Upper lobe of right lung (tissue), 1 donor: ENCODE measurements at regions not wholly inside any gene's neighbourhood (a gene's known extent, or its start where the extent isn't known, plus 50 kb on each side); places are given as distances from the start of the nearest gene placed in this dataset.
"Not testable (repeated sequence)": the region's sequence is repeated elsewhere in the genome, so short reads cannot be mapped to it uniquely, and the experiment has no call there.

Experiments used
- ATAC-seq: fragments of 200-7000 bp; cut with Tn5 transposase; one replicate; pipeline ENCODE4 v1.9.1; 2020; ENCODE audit warnings: mild to moderate bottlenecking, moderate library complexity
- DNase-seq: peaks from one replicate; pipeline ENCODE4 v3.0.0-alpha.2; 2020
- H3K27ac ChIP-seq: fragments of 200-600 bp; one replicate; pipeline ENCODE4 v1.8.0; 2022
- H3K27me3 ChIP-seq: fragments of 200-600 bp; one replicate; pipeline ENCODE4 v1.8.0; 2022; ENCODE audit warnings: mild to moderate bottlenecking
- H3K36me3 ChIP-seq: fragments of 200-600 bp; one replicate; pipeline ENCODE4 v1.8.0; 2022
- H3K4me1 ChIP-seq: fragments of 200-600 bp; one replicate; pipeline ENCODE4 v1.8.0; 2022
- H3K4me3 ChIP-seq: fragments of 200-600 bp; one replicate; pipeline ENCODE4 v1.8.0; 2022; ENCODE audit warnings: mild to moderate bottlenecking
- H3K9me3 ChIP-seq: fragments of 200-600 bp; one replicate; pipeline ENCODE4 v1.8.0; 2022
- intact Hi-C: fragments of 100-400 bp; cut with DNase I; formaldehyde crosslinking; loops from one replicate; pipeline ENCODE4 v1.11.0; 2022
- TF ChIP-seq, protein P1 (sequence below): fragments of 200-600 bp; IDR thresholded peaks from one replicate; pipeline ENCODE4 v1.8.0; 2022; ENCODE audit warnings: antibody characterized with exemption
- donor health status: DM: no; HTN: yes; CAD: no; lungs with severe emphysema.

DNA sequence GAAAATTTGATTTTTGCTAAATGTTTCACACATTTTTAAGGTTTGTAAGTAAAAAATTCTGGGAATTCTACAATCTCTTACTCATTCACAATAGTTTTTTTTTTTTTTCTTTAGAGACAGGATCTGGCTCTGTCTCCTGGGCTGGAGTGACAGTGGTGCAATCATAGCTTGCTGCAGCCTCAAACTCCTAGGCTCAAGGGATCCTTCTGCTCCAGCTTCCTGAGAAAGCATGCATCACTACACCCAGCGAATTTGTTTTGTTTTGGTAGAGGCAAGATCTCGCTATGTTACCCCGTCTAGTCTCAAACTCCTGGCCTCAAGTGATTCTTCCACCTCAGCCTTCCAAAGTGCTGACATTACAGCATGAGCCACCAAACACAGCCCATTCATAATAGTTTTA is 232.8 kb downstream of the GJA1 start:
- Histone ChIP-seq H3K9me3 (no peaks in the 10 kb centered on the region), H3K36me3 (no peaks in the 10 kb centered on the region), H3K27ac (no peak overlapping the region), H3K4me1 (peaks cover 3% of the 10 kb centered on the region), H3K27me3 (no peaks in the 10 kb centered on the region), H3K4me3 (no peak overlapping the region)
- ATAC-seq (no peak), DNase-seq (no peak)
- intact Hi-C loops = no loop called here
- TF ChIP-seq, protein P1, sequence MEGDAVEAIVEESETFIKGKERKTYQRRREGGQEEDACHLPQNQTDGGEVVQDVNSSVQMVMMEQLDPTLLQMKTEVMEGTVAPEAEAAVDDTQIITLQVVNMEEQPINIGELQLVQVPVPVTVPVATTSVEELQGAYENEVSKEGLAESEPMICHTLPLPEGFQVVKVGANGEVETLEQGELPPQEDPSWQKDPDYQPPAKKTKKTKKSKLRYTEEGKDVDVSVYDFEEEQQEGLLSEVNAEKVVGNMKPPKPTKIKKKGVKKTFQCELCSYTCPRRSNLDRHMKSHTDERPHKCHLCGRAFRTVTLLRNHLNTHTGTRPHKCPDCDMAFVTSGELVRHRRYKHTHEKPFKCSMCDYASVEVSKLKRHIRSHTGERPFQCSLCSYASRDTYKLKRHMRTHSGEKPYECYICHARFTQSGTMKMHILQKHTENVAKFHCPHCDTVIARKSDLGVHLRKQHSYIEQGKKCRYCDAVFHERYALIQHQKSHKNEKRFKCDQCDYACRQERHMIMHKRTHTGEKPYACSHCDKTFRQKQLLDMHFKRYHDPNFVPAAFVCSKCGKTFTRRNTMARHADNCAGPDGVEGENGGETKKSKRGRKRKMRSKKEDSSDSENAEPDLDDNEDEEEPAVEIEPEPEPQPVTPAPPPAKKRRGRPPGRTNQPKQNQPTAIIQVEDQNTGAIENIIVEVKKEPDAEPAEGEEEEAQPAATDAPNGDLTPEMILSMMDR = no peak

DNA sequence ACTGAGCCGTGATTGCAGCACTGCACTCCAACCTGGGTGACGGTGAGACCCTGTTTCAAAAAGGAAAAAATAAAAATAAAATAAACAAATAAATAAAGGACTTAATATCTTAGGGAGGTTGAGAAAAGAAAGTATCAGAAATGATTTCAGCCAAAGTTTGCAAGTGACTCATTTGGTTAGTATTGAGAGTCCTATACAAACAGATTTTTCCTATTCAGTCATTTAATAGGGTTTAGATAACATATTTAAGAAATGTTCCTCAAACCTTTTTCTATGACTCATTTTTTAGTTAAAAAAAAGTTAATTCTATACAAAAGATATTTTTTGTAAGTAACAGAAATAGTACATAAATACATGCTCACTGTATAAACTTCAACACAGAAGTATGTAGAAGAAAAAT is 235.1 kb downstream of the GJA1 start:
- no peak overlapping the region for H3K27ac ChIP-seq
- H3K4me1 ChIP-seq = peaks cover 3% of the 10 kb centered on the region
- DNase-seq = no peak
- H3K27me3 ChIP-seq = no peaks in the 10 kb centered on the region
- H3K36me3 ChIP-seq = no peaks in the 10 kb centered on the region
- no peaks in the 10 kb centered on the region for H3K9me3 ChIP-seq
- intact Hi-C loops = no loop called here
- no peak for ATAC-seq
- H3K4me3 ChIP-seq = no peak overlapping the region
- TF ChIP-seq, protein P1 = no peak

DNA sequence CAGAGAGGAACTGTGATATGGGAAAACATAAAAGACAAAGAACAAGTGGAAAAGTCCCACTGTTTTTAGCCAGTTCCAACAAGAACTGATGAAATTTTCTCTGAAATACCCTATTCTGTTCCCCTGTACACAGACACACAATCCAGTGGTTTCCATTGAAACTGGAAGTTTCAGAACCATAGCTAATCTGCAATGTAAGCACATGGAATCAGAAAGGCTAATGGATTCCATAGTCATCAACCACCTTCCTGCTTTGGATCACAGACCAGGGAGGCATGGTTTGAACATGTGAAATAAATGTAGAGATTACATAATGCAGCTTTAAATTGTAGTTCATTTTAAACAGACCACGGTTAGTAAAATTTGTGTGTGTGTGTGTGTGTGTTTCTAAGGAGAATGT is 242.1 kb downstream of the GJA1 start:
- Histone ChIP-seq H3K27me3 (no peaks in the 10 kb centered on the region), H3K27ac (no peak overlapping the region), H3K9me3 (no peaks in the 10 kb centered on the region), H3K4me3 (no peak overlapping the region), H3K4me1 (no peaks in the 10 kb centered on the region), H3K36me3 (no peaks in the 10 kb centered on the region)
- ATAC-seq (no peak), DNase-seq (no peak)
- intact Hi-C loops = no loop called here
- TF ChIP-seq, protein P1 = no peak

DNA sequence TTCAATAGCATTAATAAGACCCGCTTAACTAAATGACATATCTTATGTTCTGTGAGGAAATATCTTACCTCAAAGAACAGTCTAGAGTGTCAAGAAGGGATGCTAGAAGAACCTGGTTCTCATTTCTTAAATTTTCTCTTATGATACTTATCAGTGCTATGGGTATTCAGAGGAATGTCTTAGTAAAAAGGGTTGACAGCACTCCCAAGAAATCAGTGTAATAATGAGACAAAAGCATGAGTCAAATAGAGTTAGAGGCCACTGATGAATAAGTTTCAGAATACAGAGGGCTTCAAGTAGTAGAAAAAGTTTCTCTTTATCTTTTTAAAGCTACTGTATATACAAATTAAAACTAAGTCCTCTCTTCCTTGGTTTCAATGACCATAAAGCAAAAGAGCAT is 242.8 kb downstream of the GJA1 start:
- DNase-seq (no peak), ATAC-seq (no peak)
- Histone ChIP-seq H3K36me3 (no peaks in the 10 kb centered on the region), H3K9me3 (no peaks in the 10 kb centered on the region), H3K4me3 (no peak overlapping the region), H3K27ac (no peak overlapping the region), H3K27me3 (no peaks in the 10 kb centered on the region), H3K4me1 (no peaks in the 10 kb centered on the region)
- TF ChIP-seq, protein P1 = no peak
- intact Hi-C loops = no loop called here

DNA sequence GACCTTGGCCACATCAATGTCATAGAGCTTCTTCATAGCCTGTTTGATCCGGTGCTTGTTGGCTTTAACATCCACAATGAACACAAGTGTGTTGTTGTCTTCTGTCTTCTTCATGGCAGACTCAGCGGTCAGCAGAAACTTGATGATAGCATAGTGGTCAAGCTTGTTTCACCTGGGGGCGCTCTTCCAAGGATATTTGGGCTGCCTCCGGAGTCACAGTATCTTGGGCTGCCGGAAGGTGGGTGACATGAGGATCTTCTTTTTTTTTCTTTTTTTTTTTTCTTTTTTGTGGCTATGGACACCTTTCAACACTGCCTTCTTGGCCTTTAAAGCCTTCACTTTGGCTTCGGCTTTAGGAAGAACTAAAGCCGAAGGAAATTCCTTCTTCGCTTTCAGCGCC is 244.6 kb downstream of the GJA1 start:
- Histone ChIP-seq H3K27ac (no peak overlapping the region), H3K36me3 (no peaks in the 10 kb centered on the region), H3K4me3 (no peak overlapping the region), H3K27me3 (no peaks in the 10 kb centered on the region), H3K9me3 (no peaks in the 10 kb centered on the region), H3K4me1 (no peaks in the 10 kb centered on the region)
- TF ChIP-seq, protein P1 = no peak
- ATAC-seq = no peak
- intact Hi-C loops = no loop called here
- no peak for DNase-seq

DNA sequence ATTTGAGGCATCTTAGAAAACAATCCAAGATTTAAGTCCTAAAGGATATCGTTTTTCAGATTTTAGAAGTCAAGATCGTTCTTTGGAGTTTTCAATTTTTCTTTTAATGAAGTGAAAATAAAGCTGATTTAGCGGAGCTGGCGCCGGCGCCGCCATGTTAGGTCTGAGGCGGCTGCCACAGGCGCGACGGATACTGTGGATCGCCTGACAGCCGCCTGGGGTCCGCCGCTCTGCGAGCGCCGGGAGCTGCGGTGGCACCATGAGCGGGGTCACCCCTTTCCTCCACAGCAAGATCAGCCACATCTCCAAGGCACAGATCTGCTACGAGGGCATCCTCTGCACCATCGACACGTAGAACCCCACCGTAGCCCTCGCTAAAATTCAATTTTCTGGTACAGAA is 247.2 kb downstream of the GJA1 start:
- ATAC-seq = no peak
- no peaks in the 10 kb centered on the region for H3K4me1 ChIP-seq
- H3K9me3 ChIP-seq = no peaks in the 10 kb centered on the region
- no peaks in the 10 kb centered on the region for H3K36me3 ChIP-seq
- TF ChIP-seq, protein P1 = no peak
- H3K4me3 ChIP-seq = no peak overlapping the region
- H3K27ac ChIP-seq = no peak overlapping the region
- intact Hi-C loops = no loop called here
- no peak for DNase-seq
- no peaks in the 10 kb centered on the region for H3K27me3 ChIP-seq

DNA sequence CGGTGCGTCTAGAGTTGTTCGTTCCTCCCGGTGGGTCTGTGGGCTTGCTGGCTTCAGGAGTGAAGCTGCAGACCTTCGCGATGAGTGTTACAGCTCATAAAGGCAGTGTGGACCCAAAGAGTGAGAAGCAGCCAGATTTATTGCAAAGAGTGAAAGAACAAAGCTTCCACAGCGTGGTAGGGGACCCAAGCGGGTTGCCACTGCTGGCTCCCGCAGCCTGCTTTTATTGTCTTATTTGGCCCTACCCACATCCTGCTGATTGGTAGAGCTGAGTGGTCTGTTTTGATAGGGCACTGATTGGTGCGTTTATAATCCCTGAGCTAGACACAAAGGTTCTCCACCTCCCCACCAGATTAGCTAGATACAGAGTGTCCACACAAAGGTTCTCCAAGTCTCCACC is 250.4 kb downstream of the GJA1 start:
- H3K27ac ChIP-seq, H3K27me3 ChIP-seq, H3K4me3 ChIP-seq, H3K9me3 ChIP-seq, H3K36me3 ChIP-seq, H3K4me1 ChIP-seq, DNase-seq, ATAC-seq, intact Hi-C loops: not testable (repeated sequence)
